ENCODE measurements at regions not wholly inside any gene's neighbourhood (a gene's known extent, or its start where the extent isn't known, plus 50 kb on each side); places are given as distances from the start of the nearest gene placed in this dataset.
"Not testable (repeated sequence)": the region's sequence is repeated elsewhere in the genome, so short reads cannot be mapped to it uniquely, and the experiment has no call there.

- intact Hi-C loops (cut with DNase I): no loop called here
- WGBS: 81% methylated on average over 1 of the region's 1 CpG
- ATAC-seq (no peak), DNase-seq (no peak)
- no peaks in the 10 kb centered on the region for H3K27me3 ChIP-seq (ENCODE audit: control insufficient read depth, insufficient read depth)
- no peak overlapping the region for H3K4me3 ChIP-seq (ENCODE audit: low read length)
- no peaks in the 10 kb centered on the region for H3K9me3 ChIP-seq (ENCODE audit: control insufficient read depth, low read length)
- peaks cover 3% of the 10 kb centered on the region for H3K4me1 ChIP-seq (ENCODE audit: control insufficient read depth, insufficient read depth, low read length)
- H3K27ac ChIP-seq (ENCODE audit: low read length): no peak overlapping the region
Measured at GRCh38 chr3:110928016-110928662, 143.5 kb upstream of the NECTIN3 start.

- intact Hi-C loops (cut with DNase I): no loop called here
- no peaks in the 10 kb centered on the region for H3K27me3 ChIP-seq (ENCODE audit: control insufficient read depth, insufficient read depth)
- H3K27ac ChIP-seq (ENCODE audit: low read length): no peak overlapping the region
- DNase-seq: no peak
- H3K9me3 ChIP-seq (ENCODE audit: control insufficient read depth, low read length): no peaks in the 10 kb centered on the region
- H3K4me1 ChIP-seq (ENCODE audit: control insufficient read depth, insufficient read depth, low read length): peaks cover 3% of the 10 kb centered on the region
- H3K4me3 ChIP-seq (ENCODE audit: low read length): no peak overlapping the region
- ATAC-seq: no peak
Measured at GRCh38 chr3:110929816-110930215, 141.8 kb upstream of the NECTIN3 start.

DNA sequence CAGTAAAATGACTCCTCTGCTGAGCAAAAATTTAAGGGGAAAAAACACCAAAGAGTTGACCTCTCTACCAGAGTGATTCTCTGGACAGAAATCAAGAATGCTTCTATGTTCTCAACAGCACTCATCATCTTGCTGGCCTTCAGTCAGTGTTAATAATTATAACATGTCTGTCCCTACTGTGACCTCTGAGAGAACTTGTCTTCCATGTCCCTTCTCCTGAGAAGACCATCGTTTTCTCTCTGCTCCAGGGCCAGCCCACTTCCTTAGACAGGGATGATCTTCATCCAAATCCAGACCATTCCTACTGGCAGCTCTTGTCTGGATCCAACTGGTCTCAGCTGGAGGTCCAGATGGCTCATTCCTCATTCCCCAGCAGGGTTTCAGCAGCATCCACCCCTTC lies 139.0 kb upstream of the NECTIN3 start:
- Histone ChIP-seq H3K27me3 (ENCODE audit: control insufficient read depth, insufficient read depth) (no peaks in the 10 kb centered on the region), H3K4me3 (ENCODE audit: low read length) (no peak overlapping the region), H3K4me1 (ENCODE audit: control insufficient read depth, insufficient read depth, low read length) (peaks cover 3% of the 10 kb centered on the region), H3K9me3 (ENCODE audit: control insufficient read depth, low read length) (no peaks in the 10 kb centered on the region), H3K27ac (ENCODE audit: low read length) (no peak overlapping the region)
- intact Hi-C loops (cut with DNase I): no loop called here
- ATAC-seq: no peak
- peak in 1 of 3 donors; percentile 9 for DNase-seq
- WGBS: 17% methylated on average over 1 of the region's 1 CpG

- H3K4me3 ChIP-seq (ENCODE audit: low read length): no peak overlapping the region
- peaks cover 3% of the 10 kb centered on the region for H3K4me1 ChIP-seq (ENCODE audit: control insufficient read depth, insufficient read depth, low read length)
- intact Hi-C loops (cut with DNase I): no loop called here
- DNase-seq: no peak
- H3K27ac ChIP-seq (ENCODE audit: low read length): no peak overlapping the region
- WGBS: 84% methylated on average over 4 of the region's 4 CpGs
- H3K27me3 ChIP-seq (ENCODE audit: control insufficient read depth, insufficient read depth): no peaks in the 10 kb centered on the region
- no peaks in the 10 kb centered on the region for H3K9me3 ChIP-seq (ENCODE audit: control insufficient read depth, low read length)
- no peak for ATAC-seq
Measured at GRCh38 chr3:110933821-110934426, 137.7 kb upstream of the NECTIN3 start.

GRCh38 chr3:110938629-110939028 lies 133.0 kb upstream of the NECTIN3 start:
- no peaks in the 10 kb centered on the region for H3K9me3 ChIP-seq (ENCODE audit: control insufficient read depth, low read length)
- no peaks in the 10 kb centered on the region for H3K4me1 ChIP-seq (ENCODE audit: control insufficient read depth, insufficient read depth, low read length)
- no peak overlapping the region for H3K4me3 ChIP-seq (ENCODE audit: low read length)
- no peak overlapping the region for H3K27ac ChIP-seq (ENCODE audit: low read length)
- no peak for ATAC-seq
- intact Hi-C loops (cut with DNase I): no loop called here
- DNase-seq: no peak
- H3K27me3 ChIP-seq (ENCODE audit: control insufficient read depth, insufficient read depth): no peaks in the 10 kb centered on the region

DNA sequence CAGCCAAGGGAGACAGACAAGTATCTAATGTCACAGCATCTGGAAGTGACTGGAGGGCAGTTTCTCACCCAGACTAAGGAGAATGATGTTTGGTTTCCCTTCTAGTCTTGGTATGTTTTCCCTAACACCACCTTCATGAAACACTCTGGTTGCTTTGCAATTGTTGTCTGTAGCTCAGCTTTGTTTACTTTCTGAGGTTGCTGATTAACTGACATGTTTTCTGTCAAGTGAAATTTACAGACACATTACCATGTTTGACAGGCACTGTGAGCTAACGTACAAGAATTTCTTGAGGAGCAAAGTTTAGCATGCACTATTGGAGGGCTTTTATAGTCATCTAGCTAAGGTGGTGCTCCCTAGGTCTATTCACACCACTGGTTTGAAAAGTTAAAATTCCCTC lies 131.6 kb upstream of the NECTIN3 start:
- no peak for ATAC-seq
- WGBS: 18% methylated on average over 1 of the region's 1 CpG
- no peak overlapping the region for H3K4me3 ChIP-seq (ENCODE audit: low read length)

GRCh38 chr3:110944782-110945181 lies 126.8 kb upstream of the NECTIN3 start:
- no peak for DNase-seq
- Histone ChIP-seq H3K27me3 (ENCODE audit: control insufficient read depth, insufficient read depth) (no peaks in the 10 kb centered on the region), H3K4me1 (ENCODE audit: control insufficient read depth, insufficient read depth, low read length) (no peaks in the 10 kb centered on the region), H3K27ac (ENCODE audit: low read length) (no peak overlapping the region), H3K4me3 (ENCODE audit: low read length) (no peak overlapping the region), H3K9me3 (ENCODE audit: control insufficient read depth, low read length) (no peaks in the 10 kb centered on the region)
- 98% methylated on average over 1 of the region's 1 CpG for WGBS
- intact Hi-C loops (cut with DNase I): no loop called here
- no peak for ATAC-seq

More for the DNA sequence above, 131.6 kb upstream of the NECTIN3 start:
- no peaks in the 10 kb centered on the region for H3K9me3 ChIP-seq (ENCODE audit: control insufficient read depth, low read length)
- intact Hi-C loops (cut with DNase I): no loop called here
- H3K27me3 ChIP-seq (ENCODE audit: control insufficient read depth, insufficient read depth): no peaks in the 10 kb centered on the region
- H3K4me1 ChIP-seq (ENCODE audit: control insufficient read depth, insufficient read depth, low read length): no peaks in the 10 kb centered on the region
- H3K27ac ChIP-seq (ENCODE audit: low read length): no peak overlapping the region
- no peak for DNase-seq

- Histone ChIP-seq H3K27ac (ENCODE audit: low read length) (no peak overlapping the region), H3K4me1 (ENCODE audit: control insufficient read depth, insufficient read depth, low read length) (no peaks in the 10 kb centered on the region), H3K27me3 (ENCODE audit: control insufficient read depth, insufficient read depth) (no peaks in the 10 kb centered on the region), H3K4me3 (ENCODE audit: low read length) (no peak overlapping the region), H3K9me3 (ENCODE audit: control insufficient read depth, low read length) (no peaks in the 10 kb centered on the region)
- DNase-seq (no peak), ATAC-seq (no peak)
- intact Hi-C loops (cut with DNase I): no loop called here
Measured at GRCh38 chr3:110946810-110947209, 124.8 kb upstream of the NECTIN3 start.

GRCh38 chr3:110949194-110949593 lies 122.4 kb upstream of the NECTIN3 start:
- H3K4me3 ChIP-seq (ENCODE audit: low read length); H3K4me1 ChIP-seq (ENCODE audit: control insufficient read depth, insufficient read depth, low read length); DNase-seq; ATAC-seq; H3K27me3 ChIP-seq (ENCODE audit: control insufficient read depth, insufficient read depth); H3K9me3 ChIP-seq (ENCODE audit: control insufficient read depth, low read length); intact Hi-C loops (cut with DNase I); H3K27ac ChIP-seq (ENCODE audit: low read length): not testable (repeated sequence)
- WGBS: 61% methylated on average over 1 of the region's 1 CpG

- H3K4me3 ChIP-seq (ENCODE audit: low read length): no peak overlapping the region
- no peaks in the 10 kb centered on the region for H3K27me3 ChIP-seq (ENCODE audit: control insufficient read depth, insufficient read depth)
- H3K9me3 ChIP-seq (ENCODE audit: control insufficient read depth, low read length): no peaks in the 10 kb centered on the region
- no peak overlapping the region for H3K27ac ChIP-seq (ENCODE audit: low read length)
- DNase-seq: no peak
- H3K4me1 ChIP-seq (ENCODE audit: control insufficient read depth, insufficient read depth, low read length): no peaks in the 10 kb centered on the region
- 47% methylated on average over 4 of the region's 4 CpGs for WGBS
- intact Hi-C loops (cut with DNase I): no loop called here
- ATAC-seq: no peak
Measured at GRCh38 chr3:110955301-110955880, 116.2 kb upstream of the NECTIN3 start.

- WGBS: 87% methylated on average over 3 of the region's 3 CpGs
- intact Hi-C loops (cut with DNase I): no loop called here
- DNase-seq (no peak), ATAC-seq (no peak)
- Histone ChIP-seq H3K27me3 (ENCODE audit: control insufficient read depth, insufficient read depth) (no peaks in the 10 kb centered on the region), H3K27ac (ENCODE audit: low read length) (no peak overlapping the region), H3K9me3 (ENCODE audit: control insufficient read depth, low read length) (no peaks in the 10 kb centered on the region), H3K4me1 (ENCODE audit: control insufficient read depth, insufficient read depth, low read length) (no peaks in the 10 kb centered on the region), H3K4me3 (ENCODE audit: low read length) (no peak overlapping the region)
Measured at GRCh38 chr3:110956081-110956480, 115.5 kb upstream of the NECTIN3 start.

All from right cardiac atrium (tissue), 5 donors.